ENCODE measurements at regions not wholly inside any gene's neighbourhood (a gene's known extent, or its start where the extent isn't known, plus 50 kb on each side); places are given as distances from the start of the nearest gene placed in this dataset.

GRCh38 chr6:44000164-44000842 is 126.9 kb downstream of the MRPL14 start:
- Histone ChIP-seq H2AFZ (ENCODE audit: low read length) (no peak overlapping the region), H4K20me1 (ENCODE audit: insufficient read depth, low read length) (no peaks in the 10 kb centered on the region), H3K4me2 (ENCODE audit: low read depth, low read length) (peak overlapping the region; percentile 73), H3K9ac (ENCODE audit: insufficient read depth, low read depth, low read length) (no peak overlapping the region), H3K4me3 (replicated peaks in 1 of 3; ENCODE audit: insufficient read depth in 1 of 3, low read depth in 2 of 3, low read length in 3 of 3) (no peak overlapping the region; a peak in 1 of 6 replicates), H3K9me3 (ENCODE audit: low read length) (no peaks in the 10 kb centered on the region), H3K27me3 (ENCODE audit: control insufficient read depth in 1 of 2, insufficient read depth in 2 of 2, low read length in 2 of 2) (peaks cover 0 to 5% of the 10 kb centered on the region in 2 experiments; a peak in 1 of 5 replicates), H3K4me1 (ENCODE audit: insufficient read depth, low read length) (peaks cover 83% of the 10 kb centered on the region), H3K79me2 (ENCODE audit: insufficient read depth, low read length) (no peaks in the 10 kb centered on the region), H3K36me3 (replicated peaks in 1 of 2; ENCODE audit: control insufficient read depth in 1 of 2, insufficient read depth in 2 of 2, low read length in 2 of 2) (no peaks in the 10 kb centered on the region), H3K27ac (ENCODE audit: extremely low read length, insufficient read depth, low read length) (no peak overlapping the region)
- CTCF ChIA-PET (ENCODE audit: low intra/inter-chr PET ratio, low total read pairs) = no interaction called here
- DNase-seq (ENCODE audit: low spot score) (no peak), FAIRE-seq (no peak), ATAC-seq (peak; percentile 3; the same call in 2 of the 3 replicates)
- WGBS (ENCODE audit: low lambda C conversion rate) = 54% methylated on average over 13 of the region's 14 CpGs
- intact Hi-C loops (cut with micrococcal nuclease; ENCODE audit: unreplicated experiment) (loop anchor here (5.0 kb wide), 1 partner anchor 72 kb away; no protein-coding TSS in a partner anchor), in situ Hi-C loops (cut with HindIII; ENCODE audit: extremely low pct_ligation_motif_present, low pct_unique_long_range_greater_than_20kb) (no loop called here)
- POLR2A ChIA-PET = interaction anchor here (0.9 kb wide), 1 partner anchor 10 kb away, joined by 3 read pairs; no protein-coding TSS in a partner anchor
- BruUV-seq (replicated peaks) = no TSS peak
- no peak for TF ChIP-seq GABPA (IDR thresholded peaks at IDR 0.05; ENCODE audit: low read depth, low read length)
- 0 out of 2 replicates have a peak, but pooled peaks have one; percentile 25 for TF ChIP-seq GABPA (CRISPR knock-in tag; IDR thresholded peaks at IDR 0.05; ENCODE audit: low read depth)
- TF ChIP-seq SRSF1 (optimal IDR thresholded peaks at IDR 0.05; ENCODE audit: low read depth, low read length) = no peak
- TF ChIP-seq RFXAP (CRISPR knock-in tag; IDR thresholded peaks at IDR 0.05; ENCODE audit: borderline replicate concordance) = peak; percentile 15; the same call in 1 of the 2 replicates
- no peak for TF ChIP-seq RNF219 (CRISPR knock-in tag; IDR thresholded peaks at IDR 0.05)
- no peak for TF ChIP-seq SP5 (CRISPR knock-in tag; IDR thresholded peaks at IDR 0.05; ENCODE audit: borderline replicate concordance, low read depth)
- TF ChIP-seq HINFP (CRISPR knock-in tag; IDR thresholded peaks at IDR 0.05; ENCODE audit: low read depth) = no peak
- TF ChIP-seq SRSF9 (IDR thresholded peaks at IDR 0.05; ENCODE audit: borderline replicate concordance, insufficient read depth, low read depth, low read length, poor library complexity, severe bottlenecking) = no peak
- TF ChIP-seq NR3C1 (CRISPR knock-in tag; IDR thresholded peaks at IDR 0.05) = no peak
- TF ChIP-seq ZNF20 (CRISPR knock-in tag; IDR thresholded peaks at IDR 0.05) = no peak
- no peak for TF ChIP-seq JUNB (CRISPR knock-in tag; IDR thresholded peaks at IDR 0.05; ENCODE audit: borderline replicate concordance)
- no peak; the same call in 1 of the 2 replicates for TF ChIP-seq ATF1 (CRISPR knock-in tag; IDR thresholded peaks at IDR 0.05)
- TF ChIP-seq ZBTB33 (CRISPR knock-in tag; IDR thresholded peaks at IDR 0.05) = peak; percentile 49; the same call in 1 of the 2 replicates
- TF ChIP-seq HOXA3 (CRISPR knock-in tag; IDR thresholded peaks at IDR 0.05) = no peak
- TF ChIP-seq FOXK1 (CRISPR knock-in tag; IDR thresholded peaks at IDR 0.05; ENCODE audit: borderline replicate concordance, low read depth) = no peak
- TF ChIP-seq KLF11 (CRISPR knock-in tag; IDR thresholded peaks at IDR 0.05) = no peak
- no peak for TF ChIP-seq RORA (CRISPR knock-in tag; IDR thresholded peaks at IDR 0.05)
- no peak for TF ChIP-seq MLX (CRISPR knock-in tag; IDR thresholded peaks at IDR 0.05)
